ENCODE measurements at regions not wholly inside any gene's neighbourhood (a gene's known extent, or its start where the extent isn't known, plus 50 kb on each side); places are given as distances from the start of the nearest gene placed in this dataset.
"Not testable (repeated sequence)": the region's sequence is repeated elsewhere in the genome, so short reads cannot be mapped to it uniquely, and the experiment has no call there.

GRCh38 chr11:91495837-91496236 is 728.8 kb upstream of the FAT3 start:
- Histone ChIP-seq H3K36me3 (ENCODE audit: insufficient read depth in 1 of 2, low read depth in 1 of 2) (no peaks in the 10 kb centered on the region), H3K27ac (no peak overlapping the region), H3K27me3 (ENCODE audit: insufficient read depth in 3 of 3, low read length in 2 of 3) (no peaks in the 10 kb centered on the region), H3K9me3 (no peaks in the 10 kb centered on the region), H3K4me1 (no peaks in the 10 kb centered on the region), H3K4me3 (no peak overlapping the region)
- ATAC-seq (no peak), DNase-seq (no peak)
- TF ChIP-seq CTCF (IDR thresholded peaks at IDR 0.05): no peak
- intact Hi-C loops (cut with DNase I): no loop called here

- H3K27me3 ChIP-seq (ENCODE audit: insufficient read depth in 3 of 3, low read length in 2 of 3): no peaks in the 10 kb centered on the region
- no peaks in the 10 kb centered on the region for H3K36me3 ChIP-seq (ENCODE audit: insufficient read depth in 1 of 2, low read depth in 1 of 2)
- no peak overlapping the region for H3K4me3 ChIP-seq
- no peak overlapping the region for H3K27ac ChIP-seq
- no peak for TF ChIP-seq CTCF (IDR thresholded peaks at IDR 0.05)
- DNase-seq: no peak
- no peaks in the 10 kb centered on the region for H3K9me3 ChIP-seq
- WGBS, 3 donors: 75 to 87% (median 84%) methylated on average over 5 of the region's 5 CpGs
- ATAC-seq: no peak
- intact Hi-C loops (cut with DNase I): no loop called here
- H3K4me1 ChIP-seq: no peaks in the 10 kb centered on the region
Measured at GRCh38 chr11:91489989-91490388, 734.6 kb upstream of the FAT3 start.

GRCh38 chr11:91483956-91484355 is 740.7 kb upstream of the FAT3 start:
- 48 to 57% (median 48%) methylated on average over 1 of the region's 1 CpG for WGBS, 3 donors

GRCh38 chr11:91481875-91482274 is 742.7 kb upstream of the FAT3 start:
- H3K4me3 ChIP-seq; H3K27ac ChIP-seq; H3K9me3 ChIP-seq; H3K36me3 ChIP-seq (ENCODE audit: insufficient read depth in 1 of 2, low read depth in 1 of 2); ATAC-seq; DNase-seq; intact Hi-C loops (cut with DNase I); H3K4me1 ChIP-seq; H3K27me3 ChIP-seq (ENCODE audit: insufficient read depth in 3 of 3, low read length in 2 of 3): not testable (repeated sequence)
- WGBS, 3 donors: 55 to 79% (median 66%) methylated on average over 2 of the region's 2 CpGs

More at GRCh38 chr11:91483956-91484355, 740.7 kb upstream of the FAT3 start:
- H3K4me3 ChIP-seq; intact Hi-C loops (cut with DNase I); H3K27me3 ChIP-seq (ENCODE audit: insufficient read depth in 3 of 3, low read length in 2 of 3); DNase-seq; H3K4me1 ChIP-seq; H3K36me3 ChIP-seq (ENCODE audit: insufficient read depth in 1 of 2, low read depth in 1 of 2); H3K9me3 ChIP-seq; H3K27ac ChIP-seq; ATAC-seq: not testable (repeated sequence)

- no peak for TF ChIP-seq CTCF (IDR thresholded peaks at IDR 0.05)
- Histone ChIP-seq H3K27me3 (ENCODE audit: insufficient read depth in 3 of 3, low read length in 2 of 3) (no peaks in the 10 kb centered on the region), H3K36me3 (ENCODE audit: insufficient read depth in 1 of 2, low read depth in 1 of 2) (no peaks in the 10 kb centered on the region), H3K27ac (no peak overlapping the region), H3K9me3 (peaks cover 4% of the 10 kb centered on the region), H3K4me3 (no peak overlapping the region), H3K4me1 (no peaks in the 10 kb centered on the region)
- intact Hi-C loops (cut with DNase I): no loop called here
- DNase-seq (no peak), ATAC-seq (no peak)
- WGBS, 3 donors: 59 to 71% (median 60%) methylated on average over 3 of the region's 3 CpGs
Measured at GRCh38 chr11:91470656-91471055, 754.0 kb upstream of the FAT3 start.

GRCh38 chr11:91459840-91460239 is 764.8 kb upstream of the FAT3 start:
- 75 to 84% (median 79%) methylated on average over 1 of the region's 1 CpG for WGBS, 3 donors

More at GRCh38 chr11:91459840-91460239, 764.8 kb upstream of the FAT3 start:
- ATAC-seq (no peak), DNase-seq (no peak)
- Histone ChIP-seq H3K4me3 (no peak overlapping the region), H3K27ac (no peak overlapping the region), H3K27me3 (ENCODE audit: insufficient read depth in 3 of 3, low read length in 2 of 3) (no peaks in the 10 kb centered on the region), H3K9me3 (no peaks in the 10 kb centered on the region), H3K4me1 (no peaks in the 10 kb centered on the region), H3K36me3 (ENCODE audit: insufficient read depth in 1 of 2, low read depth in 1 of 2) (no peaks in the 10 kb centered on the region)
- intact Hi-C loops (cut with DNase I): no loop called here
- no peak for TF ChIP-seq CTCF (IDR thresholded peaks at IDR 0.05)

Measured in psoas muscle (tissue), 7 donors.